Glomerular visceral epithelial cell (primary cell): ENCODE measurements at regions not wholly inside any gene's neighbourhood (a gene's known extent, or its start where the extent isn't known, plus 50 kb on each side); places are given as distances from the start of the nearest gene placed in this dataset.
"Not testable (repeated sequence)": the region's sequence is repeated elsewhere in the genome, so short reads cannot be mapped to it uniquely, and the experiment has no call there.

Experiments
- DNase-seq: peaks from one replicate; pipeline ENCODE4 v3.0.0-alpha.2; 2016; ENCODE audit errors: extremely low spot score

- DNase-seq, result no peak
These were observed 410.3 kb upstream of the SLC35B3 start for GRCh38 chr6:8845690-8846089.

GRCh38 chr6:8844968-8845367 lies 409.6 kb upstream of the SLC35B3 start:
- no peak for DNase-seq

GRCh38 chr6:8839626-8840025 lies 404.3 kb upstream of the SLC35B3 start:
- no peak for DNase-seq

- DNase-seq, result no peak
These were observed 402.0 kb upstream of the SLC35B3 start for GRCh38 chr6:8837343-8837742.

GRCh38 chr6:8832695-8833094 lies 397.4 kb upstream of the SLC35B3 start:
- DNase-seq, result not testable (repeated sequence)

- no peak for DNase-seq
These were observed 396.2 kb upstream of the SLC35B3 start for GRCh38 chr6:8831366-8832152.

- no peak for DNase-seq
These were observed 395.4 kb upstream of the SLC35B3 start for GRCh38 chr6:8830794-8831193.

- DNase-seq, result no peak
These were observed 394.5 kb upstream of the SLC35B3 start for GRCh38 chr6:8829796-8830195.

GRCh38 chr6:8829296-8829695 lies 394.0 kb upstream of the SLC35B3 start:
- no peak for DNase-seq

- DNase-seq, result no peak
These were observed 393.0 kb upstream of the SLC35B3 start for GRCh38 chr6:8828376-8828775.

GRCh38 chr6:8825726-8826125 lies 390.4 kb upstream of the SLC35B3 start:
- DNase-seq, result no peak

GRCh38 chr6:8821981-8822381 lies 386.6 kb upstream of the SLC35B3 start:
- DNase-seq, result no peak

- DNase-seq, result no peak
These were observed 385.0 kb upstream of the SLC35B3 start for GRCh38 chr6:8820313-8820712.

- DNase-seq, result no peak
These were observed 384.1 kb upstream of the SLC35B3 start for GRCh38 chr6:8819446-8819845.

GRCh38 chr6:8814440-8815000 lies 379.2 kb upstream of the SLC35B3 start:
- DNase-seq, result no peak

- no peak for DNase-seq
These were observed 375.0 kb upstream of the SLC35B3 start for GRCh38 chr6:8810325-8810724.

GRCh38 chr6:8809662-8810061 lies 374.3 kb upstream of the SLC35B3 start:
- DNase-seq, result no peak

GRCh38 chr6:8803181-8803760 lies 367.9 kb upstream of the SLC35B3 start:
- no peak for DNase-seq

- DNase-seq, result not testable (repeated sequence)
These were observed 367.1 kb upstream of the SLC35B3 start for GRCh38 chr6:8802397-8802796.

GRCh38 chr6:8794420-8794819 lies 359.1 kb upstream of the SLC35B3 start:
- no peak for DNase-seq

- no peak for DNase-seq
These were observed 354.5 kb upstream of the SLC35B3 start for GRCh38 chr6:8789878-8790277.

- DNase-seq, result no peak
These were observed 349.9 kb upstream of the SLC35B3 start for GRCh38 chr6:8785223-8785622.

GRCh38 chr6:8783191-8783590 lies 347.8 kb upstream of the SLC35B3 start:
- no peak for DNase-seq
